Fibroblast of skin of back (primary cell): ENCODE measurements at regions not wholly inside any gene's neighbourhood (a gene's known extent, or its start where the extent isn't known, plus 50 kb on each side); places are given as distances from the start of the nearest gene placed in this dataset.
"Not testable (repeated sequence)": the region's sequence is repeated elsewhere in the genome, so short reads cannot be mapped to it uniquely, and the experiment has no call there.

Experiments used
- DNase-seq: peaks from one replicate; pipeline ENCODE4 v3.0.0-alpha.2; 2013

- DNase-seq: not testable (repeated sequence)
Measured at GRCh38 chr2:14099101-14099500, 533.4 kb upstream of the LRATD1 start.

DNA sequence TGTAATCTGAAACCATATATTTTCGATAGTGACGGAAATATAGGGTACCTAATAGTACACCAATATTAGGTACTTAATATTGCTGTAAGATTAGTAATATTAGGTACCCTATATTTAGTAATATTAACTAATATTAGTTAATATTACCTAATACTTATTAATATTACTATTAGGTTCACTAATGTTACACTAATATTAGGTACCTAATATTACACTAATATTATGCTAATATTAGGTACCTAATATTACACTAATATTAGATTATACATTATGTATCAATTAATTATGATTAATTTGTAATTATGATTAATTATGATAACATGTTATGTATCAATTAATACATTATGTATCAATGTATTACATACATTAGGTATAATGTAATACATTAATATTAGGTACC is 518.2 kb upstream of the LRATD1 start:
- DNase-seq: no peak

DNA sequence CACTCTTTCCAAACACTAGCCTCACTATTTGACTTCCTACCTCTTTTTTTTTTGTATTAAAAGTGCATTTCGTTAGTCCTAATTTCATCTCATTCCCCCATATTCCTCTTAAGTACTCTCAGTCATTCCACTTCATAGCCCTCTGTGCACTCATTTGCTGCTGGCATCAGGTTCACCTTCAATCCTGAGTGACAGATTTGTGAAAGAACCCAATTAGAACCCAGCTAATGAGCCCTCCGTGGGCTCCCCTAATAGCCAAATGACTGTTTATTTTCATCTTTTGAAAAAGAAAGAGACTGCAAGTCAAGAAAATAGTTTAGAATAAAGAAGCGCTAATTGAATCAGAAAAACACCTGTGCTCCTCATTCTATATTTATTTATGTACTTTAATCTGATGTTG is 512.1 kb upstream of the LRATD1 start:
- DNase-seq: no peak

DNA sequence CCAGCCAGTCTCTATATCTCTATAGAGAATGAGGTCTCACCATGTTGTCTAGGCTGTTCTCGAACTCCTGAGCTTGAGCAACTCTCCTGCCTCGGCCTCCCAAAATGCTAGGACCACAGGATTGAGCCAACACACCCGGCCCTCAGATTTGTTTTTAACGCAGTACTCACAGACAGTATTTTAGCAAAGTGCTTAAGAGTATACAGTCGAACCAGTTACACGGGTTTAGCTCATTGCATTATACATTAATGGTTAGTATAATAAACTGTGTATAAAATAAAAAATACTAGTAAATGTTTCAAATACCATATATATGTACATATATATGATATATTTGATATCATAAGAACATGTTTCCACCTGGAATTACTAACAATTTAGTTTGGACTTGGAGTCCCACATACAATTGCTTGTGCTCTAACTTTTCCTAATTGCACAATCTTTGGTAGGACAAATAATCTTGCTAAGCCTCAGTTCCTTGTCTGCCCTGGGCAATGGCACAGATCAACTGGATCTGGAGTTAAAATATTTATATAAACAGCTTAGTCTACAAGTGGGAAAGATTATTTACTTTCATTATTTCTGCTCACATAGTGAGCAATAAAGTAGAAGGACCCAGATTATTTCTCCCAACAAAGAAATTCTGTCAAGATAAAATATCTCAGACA is 508.9 kb upstream of the LRATD1 start:
- DNase-seq: no peak

DNA sequence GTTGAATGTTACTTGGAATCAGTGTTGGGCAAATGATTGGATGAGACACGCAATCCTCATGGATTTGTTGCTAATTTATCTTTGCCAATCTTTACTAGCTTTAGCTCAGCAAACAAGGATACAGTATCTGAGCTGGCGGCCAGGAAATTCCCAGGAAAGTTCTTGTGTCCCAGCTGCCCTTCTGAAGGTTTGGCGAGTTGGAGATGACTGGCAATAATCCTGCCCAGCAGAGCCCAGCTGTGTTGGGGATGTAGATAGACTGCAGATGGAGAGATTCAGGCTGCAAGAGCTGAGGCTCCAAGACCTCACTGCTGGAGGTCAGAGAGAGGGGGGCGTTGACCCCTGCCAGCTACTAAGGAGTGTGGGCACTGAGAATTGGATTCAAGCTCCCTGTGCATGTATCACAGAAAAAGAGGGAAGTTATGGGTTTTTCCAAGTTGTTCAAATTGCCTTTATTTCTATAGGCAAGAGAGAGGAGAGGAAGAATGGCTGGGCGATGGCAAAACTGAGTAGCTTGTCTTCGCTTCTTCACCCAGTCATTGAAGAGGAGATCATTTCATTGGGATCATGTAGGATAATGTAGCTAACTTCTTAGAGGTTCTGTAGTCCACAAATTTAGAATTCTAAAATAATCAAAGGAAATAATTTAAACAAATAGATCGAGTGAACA is 506.8 kb upstream of the LRATD1 start:
- DNase-seq: no peak

DNA sequence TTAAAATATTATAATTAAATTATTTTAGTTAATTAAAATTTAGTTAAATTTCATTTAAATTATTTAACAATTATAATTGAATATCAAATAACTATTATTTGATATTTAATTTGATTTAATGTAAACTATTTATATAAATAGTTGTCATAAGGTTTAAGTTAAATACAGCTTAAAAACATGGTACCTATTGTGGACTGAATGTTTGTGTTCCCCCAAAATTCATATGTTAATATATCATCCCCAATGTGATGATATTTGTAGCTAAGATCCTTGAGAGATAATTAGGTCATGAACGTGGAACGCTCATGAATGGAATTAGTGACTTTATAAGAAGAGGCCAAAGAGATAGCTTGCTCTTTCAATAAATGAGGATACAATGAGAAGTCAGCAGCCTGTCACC is 505.7 kb upstream of the LRATD1 start:
- DNase-seq: no peak

DNA sequence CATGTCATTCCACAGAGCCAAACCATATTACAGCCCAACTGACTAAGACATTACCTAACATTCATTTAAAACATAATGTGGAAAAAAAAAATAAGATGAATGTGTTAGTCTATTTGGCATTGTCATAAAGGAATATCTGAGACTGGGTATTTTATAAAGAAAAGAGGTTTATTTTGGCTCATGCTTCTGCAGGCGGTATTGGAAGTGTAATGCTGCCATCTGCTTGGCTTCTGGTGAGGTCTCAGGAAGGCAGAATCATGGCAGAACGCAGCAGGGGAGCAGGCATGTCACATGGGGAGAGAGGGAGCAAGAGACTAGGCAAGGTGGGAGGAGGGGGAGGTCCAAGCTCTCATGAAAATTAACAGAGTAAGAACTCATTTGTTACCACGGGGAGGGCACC is 504.8 kb upstream of the LRATD1 start:
- no peak for DNase-seq

- no peak for DNase-seq
Measured at GRCh38 chr2:14132386-14132785, 500.1 kb upstream of the LRATD1 start.

GRCh38 chr2:14134771-14135170 is 497.7 kb upstream of the LRATD1 start:
- no peak for DNase-seq

- no peak for DNase-seq
Measured at GRCh38 chr2:14136030-14136429, 496.5 kb upstream of the LRATD1 start.

DNA sequence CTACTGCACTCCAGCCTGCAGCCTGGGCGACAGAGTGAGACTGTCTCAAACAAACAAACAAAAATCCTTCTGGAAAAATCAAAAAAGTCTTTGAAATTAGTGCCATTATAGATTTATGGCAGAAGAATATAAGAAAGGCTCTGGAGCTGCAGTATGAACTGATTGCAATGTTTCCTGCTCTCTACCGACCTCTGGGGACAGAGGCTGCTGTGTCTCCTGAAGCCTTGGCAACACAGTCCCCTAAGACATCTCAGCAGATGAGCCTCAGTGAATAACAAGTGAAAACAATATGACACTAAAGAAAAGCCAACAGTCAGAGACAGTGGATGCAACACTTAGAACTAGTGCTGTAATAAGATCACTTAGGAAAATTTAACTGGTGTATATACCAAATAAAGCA is 494.9 kb upstream of the LRATD1 start:
- no peak for DNase-seq

- DNase-seq: no peak
Measured at GRCh38 chr2:14140009-14140550, 492.4 kb upstream of the LRATD1 start.

GRCh38 chr2:14143435-14143834 is 489.1 kb upstream of the LRATD1 start:
- no peak for DNase-seq

- peak; percentile 37 for DNase-seq
Measured at GRCh38 chr2:14148216-14148615, 484.3 kb upstream of the LRATD1 start.

DNA sequence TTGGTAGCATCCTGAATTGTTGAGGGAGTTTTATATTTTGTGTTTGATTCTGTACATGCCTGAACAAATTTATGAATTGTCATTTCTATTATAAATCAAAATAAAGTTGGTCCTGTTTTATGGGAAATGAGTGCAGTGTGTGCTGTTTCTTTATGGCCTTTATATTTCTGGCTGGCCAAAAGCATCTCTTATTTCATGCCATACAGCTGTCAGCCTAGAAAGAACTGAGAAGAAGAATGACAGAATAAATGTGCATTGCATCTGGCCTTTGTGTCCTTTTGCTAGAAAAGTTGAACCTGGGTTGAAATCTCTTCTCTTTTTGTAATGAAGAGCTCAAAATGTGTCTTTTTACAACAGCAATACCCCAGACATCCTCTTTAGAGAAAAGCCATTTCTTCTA is 474.7 kb upstream of the LRATD1 start:
- DNase-seq: no peak

- no peak for DNase-seq
Measured at GRCh38 chr2:14180333-14180732, 452.2 kb upstream of the LRATD1 start.

- DNase-seq: no peak
Measured at GRCh38 chr2:14182227-14182946, 450.1 kb upstream of the LRATD1 start.

DNA sequence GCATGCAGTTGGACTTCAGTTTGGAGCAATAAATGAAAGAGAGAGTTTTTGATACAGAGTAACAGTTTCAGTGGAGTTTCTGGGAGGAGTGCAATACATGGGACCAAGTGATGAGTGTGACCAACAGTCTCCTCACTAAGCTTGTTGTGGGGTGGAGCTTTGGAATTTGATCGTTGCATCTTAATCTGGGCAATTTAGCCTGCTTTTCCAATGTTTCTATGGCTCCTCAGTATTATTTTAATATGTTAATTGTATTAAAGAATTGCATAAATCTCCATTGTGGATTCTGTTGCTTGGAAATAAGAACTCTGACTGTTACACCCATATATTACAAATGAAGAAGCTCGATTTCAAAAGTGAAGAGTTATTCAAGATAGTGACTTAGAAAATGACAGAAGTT is 446.6 kb upstream of the LRATD1 start:
- DNase-seq: no peak

GRCh38 chr2:14188446-14188845 is 444.1 kb upstream of the LRATD1 start:
- no peak for DNase-seq

GRCh38 chr2:14189929-14190328 is 442.6 kb upstream of the LRATD1 start:
- peak; percentile 27 for DNase-seq

- DNase-seq: no peak
Measured at GRCh38 chr2:14194233-14194632, 438.3 kb upstream of the LRATD1 start.

DNA sequence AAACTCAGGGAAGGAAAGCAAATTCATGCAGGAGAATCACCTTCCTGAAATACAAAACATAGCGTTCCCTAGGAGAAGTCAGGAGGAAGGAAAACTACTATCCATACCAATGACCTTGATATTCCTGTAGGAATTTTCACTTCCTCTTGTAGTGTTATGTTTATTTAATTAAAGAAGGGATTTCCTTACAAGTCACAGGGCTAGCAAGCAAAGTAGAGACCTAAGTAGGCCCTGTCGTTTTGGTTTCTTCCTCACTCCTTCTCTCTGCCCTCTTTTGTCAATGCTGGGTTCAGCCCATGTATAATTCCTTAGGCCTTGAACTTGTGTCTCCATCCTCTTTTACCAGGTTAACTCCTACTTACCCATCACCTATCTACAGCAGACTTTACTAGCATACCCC is 435.2 kb upstream of the LRATD1 start:
- DNase-seq: no peak

GRCh38 chr2:14199040-14199439 is 433.5 kb upstream of the LRATD1 start:
- no peak for DNase-seq

DNA sequence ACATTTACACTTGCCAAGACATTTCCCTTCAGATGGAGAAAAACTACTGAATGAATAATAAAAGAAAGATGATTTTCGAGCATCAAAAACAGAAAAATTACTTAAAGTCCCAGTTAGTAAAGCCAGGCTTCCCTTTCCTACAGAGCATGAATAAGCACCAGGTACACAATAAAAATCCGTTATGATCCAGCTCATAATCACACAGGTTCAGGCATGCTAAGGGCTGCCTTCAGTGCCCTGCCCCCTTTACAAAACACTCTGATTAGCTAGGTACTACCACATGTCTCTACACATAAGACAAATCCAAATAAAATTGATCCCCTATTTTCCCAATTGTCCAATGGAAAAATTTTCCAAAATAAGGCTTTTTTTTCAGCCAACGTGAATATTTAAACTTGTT is 413.2 kb upstream of the LRATD1 start:
- no peak for DNase-seq
